Sigmoid colon (tissue), 3 donors: ENCODE measurements at regions not wholly inside any gene's neighbourhood (a gene's known extent, or its start where the extent isn't known, plus 50 kb on each side); places are given as distances from the start of the nearest gene placed in this dataset.

Source experiments
- POLR2A ChIP-seq, 2 donors: fragments of 450-650 bp; IDR thresholded peaks; one replicate each; pipeline ENCODE4 v1.6.1; 2016; ENCODE audit warnings: antibody characterized with exemption in 2 of 2, mild to moderate bottlenecking in 2 of 2, moderate library complexity in 2 of 2
- TF ChIP-seq, protein P1 (sequence below), 4 experiments: fragments of 450-650 bp in 3 of 4; fragments of 200-600 bp in 1 of 4; IDR thresholded peaks; one replicate each; pipeline ENCODE4 v1.5.1; 2016 to 2019; ENCODE audit warnings: antibody characterized with exemption in 4 of 4, mild to moderate bottlenecking in 3 of 4, moderate library complexity in 2 of 4

- TF ChIP-seq, protein P1, sequence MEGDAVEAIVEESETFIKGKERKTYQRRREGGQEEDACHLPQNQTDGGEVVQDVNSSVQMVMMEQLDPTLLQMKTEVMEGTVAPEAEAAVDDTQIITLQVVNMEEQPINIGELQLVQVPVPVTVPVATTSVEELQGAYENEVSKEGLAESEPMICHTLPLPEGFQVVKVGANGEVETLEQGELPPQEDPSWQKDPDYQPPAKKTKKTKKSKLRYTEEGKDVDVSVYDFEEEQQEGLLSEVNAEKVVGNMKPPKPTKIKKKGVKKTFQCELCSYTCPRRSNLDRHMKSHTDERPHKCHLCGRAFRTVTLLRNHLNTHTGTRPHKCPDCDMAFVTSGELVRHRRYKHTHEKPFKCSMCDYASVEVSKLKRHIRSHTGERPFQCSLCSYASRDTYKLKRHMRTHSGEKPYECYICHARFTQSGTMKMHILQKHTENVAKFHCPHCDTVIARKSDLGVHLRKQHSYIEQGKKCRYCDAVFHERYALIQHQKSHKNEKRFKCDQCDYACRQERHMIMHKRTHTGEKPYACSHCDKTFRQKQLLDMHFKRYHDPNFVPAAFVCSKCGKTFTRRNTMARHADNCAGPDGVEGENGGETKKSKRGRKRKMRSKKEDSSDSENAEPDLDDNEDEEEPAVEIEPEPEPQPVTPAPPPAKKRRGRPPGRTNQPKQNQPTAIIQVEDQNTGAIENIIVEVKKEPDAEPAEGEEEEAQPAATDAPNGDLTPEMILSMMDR (IDR thresholded peaks at IDR 0.05), result no peak
- no peak for TF ChIP-seq POLR2A (IDR thresholded peaks at IDR 0.05)
These were observed 449.1 kb downstream of the BCL11B start for GRCh38 chr14:98822917-98823316.
